ENCODE measurements at regions not wholly inside any gene's neighbourhood (a gene's known extent, or its start where the extent isn't known, plus 50 kb on each side); places are given as distances from the start of the nearest gene placed in this dataset.

- TF ChIP-seq POLR2AphosphoS5 (IDR thresholded peaks at IDR 0.05; ENCODE audit: insufficient read depth in 1 of 2, low read depth in 1 of 2) (no peak), POLR2A (IDR thresholded peaks at IDR 0.05) (no peak)
Observed at GRCh38 chr16:73485880-73486279, 438.0 kb upstream of the ZFHX3 start.

Data from vagina (tissue), 2 donors.